ENCODE measurements at regions not wholly inside any gene's neighbourhood (a gene's known extent, or its start where the extent isn't known, plus 50 kb on each side); places are given as distances from the start of the nearest gene placed in this dataset.

DNA sequence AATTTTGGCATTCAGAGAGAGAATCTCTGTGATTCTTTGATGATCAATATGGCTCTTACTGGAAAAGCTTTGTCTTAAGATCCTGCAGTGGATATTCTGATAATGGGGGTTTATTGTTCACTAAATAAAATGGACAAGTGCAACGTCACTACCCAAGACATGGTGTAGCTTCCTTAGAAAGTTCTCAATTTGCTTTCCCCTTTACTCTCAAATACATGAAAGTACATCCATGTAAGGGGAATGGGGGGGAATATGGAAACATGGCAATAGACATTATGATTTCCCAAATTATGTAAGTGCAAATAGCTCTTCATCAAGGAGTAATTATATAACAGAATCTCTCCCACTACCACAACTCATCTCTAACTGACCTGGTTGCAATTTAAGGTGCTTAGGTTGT lies 126.3 kb upstream of the DPYD start:
- WGBS, 4 donors: 39 to 51% (median 45%) methylated on average over 1 of the region's 1 CpG
- Histone ChIP-seq H3K27ac (peak overlapping the region in 1 of 5 donors; percentile 2), H3K27me3 (peaks cover 68% of the 10 kb centered on the region), H3K9me3 (replicated peaks in 1 of 3) (no peaks in the 10 kb centered on the region), H3K4me1 (replicated peaks in 1 of 2) (peaks cover 12% of the 10 kb centered on the region in 2 donors), H3K36me3 (replicated peaks in 1 of 2) (no peaks in the 10 kb centered on the region), H3K4me3 (no peak overlapping the region)
- intact Hi-C loops (cut with DNase I): no loop called here
- no peak for DNase-seq
- no peak for TF ChIP-seq POLR2A (IDR thresholded peaks at IDR 0.05)
- TF ChIP-seq, protein P1, sequence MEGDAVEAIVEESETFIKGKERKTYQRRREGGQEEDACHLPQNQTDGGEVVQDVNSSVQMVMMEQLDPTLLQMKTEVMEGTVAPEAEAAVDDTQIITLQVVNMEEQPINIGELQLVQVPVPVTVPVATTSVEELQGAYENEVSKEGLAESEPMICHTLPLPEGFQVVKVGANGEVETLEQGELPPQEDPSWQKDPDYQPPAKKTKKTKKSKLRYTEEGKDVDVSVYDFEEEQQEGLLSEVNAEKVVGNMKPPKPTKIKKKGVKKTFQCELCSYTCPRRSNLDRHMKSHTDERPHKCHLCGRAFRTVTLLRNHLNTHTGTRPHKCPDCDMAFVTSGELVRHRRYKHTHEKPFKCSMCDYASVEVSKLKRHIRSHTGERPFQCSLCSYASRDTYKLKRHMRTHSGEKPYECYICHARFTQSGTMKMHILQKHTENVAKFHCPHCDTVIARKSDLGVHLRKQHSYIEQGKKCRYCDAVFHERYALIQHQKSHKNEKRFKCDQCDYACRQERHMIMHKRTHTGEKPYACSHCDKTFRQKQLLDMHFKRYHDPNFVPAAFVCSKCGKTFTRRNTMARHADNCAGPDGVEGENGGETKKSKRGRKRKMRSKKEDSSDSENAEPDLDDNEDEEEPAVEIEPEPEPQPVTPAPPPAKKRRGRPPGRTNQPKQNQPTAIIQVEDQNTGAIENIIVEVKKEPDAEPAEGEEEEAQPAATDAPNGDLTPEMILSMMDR (IDR thresholded peaks at IDR 0.05): no peak

DNA sequence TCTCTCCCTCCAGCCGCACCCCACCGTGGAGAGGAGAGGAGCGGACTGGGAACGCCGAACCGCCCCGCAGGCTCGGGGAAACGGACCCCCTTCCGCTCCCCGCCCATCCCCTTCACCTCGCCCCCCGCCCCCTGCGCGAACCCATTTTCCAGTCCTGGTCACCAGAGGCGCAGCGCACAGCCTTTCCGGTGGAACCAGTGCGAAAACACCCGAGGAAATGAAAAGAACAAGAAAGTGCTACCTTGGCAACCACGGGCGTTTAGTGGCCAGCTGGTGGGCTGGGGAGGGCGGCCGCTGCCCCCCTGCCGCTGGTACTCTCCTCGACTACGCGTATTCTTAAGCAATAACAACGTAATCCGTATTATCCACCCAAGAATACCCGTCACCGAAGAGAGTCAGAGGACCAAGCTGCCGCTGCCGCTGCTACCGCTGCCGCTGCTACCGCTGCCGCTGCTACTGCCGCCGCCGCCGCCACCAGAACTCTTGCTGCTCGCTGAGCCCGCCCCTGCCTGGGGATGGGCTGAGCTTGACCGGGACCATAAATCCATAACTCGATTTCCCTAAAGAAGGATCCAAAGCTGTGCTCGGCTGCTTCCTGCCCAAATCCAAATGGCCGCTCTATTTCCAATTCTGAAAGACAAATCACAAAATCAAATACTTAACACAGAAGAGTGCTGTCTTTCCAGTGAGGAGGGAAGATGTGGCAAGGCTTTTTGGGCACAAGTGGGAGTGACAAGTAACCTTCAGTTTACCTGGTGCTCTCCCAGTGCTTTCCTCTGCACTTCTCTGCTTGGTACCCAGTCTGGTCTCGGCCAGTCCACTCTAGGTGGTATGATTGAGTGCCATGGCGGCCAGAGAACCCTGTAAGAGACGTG lies 125.2 kb upstream of the DPYD start:
- peak overlapping the region in 1 of 5 donors; percentile 61 for H3K27ac ChIP-seq
- peaks cover 71% of the 10 kb centered on the region for H3K27me3 ChIP-seq
- peak overlapping the region in 2 of 4 donors; percentile 17 to 55 for H3K4me3 ChIP-seq
- peak in 2 of 7 donors; percentile 20 to 68 for DNase-seq
- intact Hi-C loops (cut with DNase I): no loop called here
- WGBS, 4 donors: 3 to 27% (median 4%) methylated on average over 6 to 51 of the region's 51 CpGs
- no peaks in the 10 kb centered on the region for H3K36me3 ChIP-seq (replicated peaks in 1 of 2)
- H3K4me1 ChIP-seq (replicated peaks in 1 of 2): peaks cover 12% of the 10 kb centered on the region in 2 donors
- no peaks in the 10 kb centered on the region for H3K9me3 ChIP-seq (replicated peaks in 1 of 3)
- TF ChIP-seq, protein P1 (IDR thresholded peaks at IDR 0.05): no peak
- no peak for TF ChIP-seq POLR2A (IDR thresholded peaks at IDR 0.05)

DNA sequence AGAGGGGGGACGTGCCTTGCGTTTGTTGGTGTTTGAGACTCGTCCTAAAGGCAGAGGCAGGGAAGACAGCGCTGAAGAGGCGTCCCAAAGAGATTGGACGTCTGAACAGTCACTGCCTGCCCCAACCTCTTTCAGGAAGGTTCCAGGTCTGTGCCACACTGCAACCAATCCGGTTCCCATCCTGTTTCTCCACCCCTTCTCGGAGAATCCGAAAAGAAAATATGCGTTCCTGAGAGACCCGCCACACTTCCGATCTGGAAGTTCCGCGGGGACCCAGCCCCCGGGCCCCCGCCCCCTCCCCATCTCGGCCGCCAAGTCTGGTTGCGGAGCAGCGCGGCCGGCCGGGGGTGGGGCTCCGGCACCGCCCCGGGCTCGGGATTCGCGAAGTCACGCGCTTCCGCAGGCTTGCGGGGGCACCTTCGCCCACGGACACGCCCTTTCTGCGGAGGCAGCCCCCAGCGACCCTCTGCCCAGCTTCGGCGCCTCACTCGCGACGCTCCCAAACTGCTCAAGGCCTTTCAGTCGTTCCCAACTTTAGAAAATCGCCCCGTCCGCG lies 124.5 kb upstream of the DPYD start:
- H3K27me3 ChIP-seq: peaks cover 65% of the 10 kb centered on the region
- no peaks in the 10 kb centered on the region for H3K9me3 ChIP-seq (replicated peaks in 1 of 3)
- TF ChIP-seq, protein P1 (IDR thresholded peaks at IDR 0.05): no peak
- peaks cover 12% of the 10 kb centered on the region in 2 donors for H3K4me1 ChIP-seq (replicated peaks in 1 of 2)
- H3K36me3 ChIP-seq (replicated peaks in 1 of 2): no peaks in the 10 kb centered on the region
- 0 to 3% (median 1%) methylated on average over 7 to 48 of the region's 48 CpGs for WGBS, 4 donors
- intact Hi-C loops (cut with DNase I): no loop called here
- H3K4me3 ChIP-seq: peak overlapping the region in 2 of 4 donors; percentile 17 to 55
- peak in 1 of 7 donors; percentile 65 for DNase-seq
- H3K27ac ChIP-seq: peak overlapping the region in 1 of 5 donors; percentile 61

DNA sequence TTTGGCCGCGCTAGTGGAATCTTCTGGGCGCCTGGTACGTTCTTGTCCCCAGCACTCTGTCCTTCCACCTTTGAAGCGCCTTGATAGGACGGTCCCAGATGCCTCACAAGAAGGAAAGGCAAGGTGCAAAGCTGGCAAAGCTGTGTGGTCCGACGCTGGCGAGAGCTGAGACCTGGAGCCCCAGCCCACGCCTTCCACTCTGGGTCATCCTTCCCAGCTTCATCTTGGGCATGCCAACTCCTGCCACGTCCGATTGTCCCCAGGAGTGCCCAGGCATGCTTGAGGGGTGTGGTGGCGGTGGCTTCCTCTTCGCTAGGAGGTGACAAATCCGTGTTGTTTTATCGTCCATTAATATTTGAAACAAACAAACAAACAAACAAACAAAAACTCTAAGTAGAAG lies 123.9 kb upstream of the DPYD start:
- intact Hi-C loops (cut with DNase I): no loop called here
- H3K9me3 ChIP-seq (replicated peaks in 1 of 3): no peaks in the 10 kb centered on the region
- 14 to 18% (median 17%) methylated on average over 10 to 16 of the region's 16 CpGs for WGBS, 4 donors
- no peak for DNase-seq
- H3K27me3 ChIP-seq: peaks cover 59% of the 10 kb centered on the region
- peak overlapping the region in 1 of 5 donors; percentile 61 for H3K27ac ChIP-seq
- H3K4me3 ChIP-seq: peak overlapping the region in 1 of 4 donors; percentile 55
- H3K4me1 ChIP-seq (replicated peaks in 1 of 2): peaks cover 12% of the 10 kb centered on the region in 2 donors
- TF ChIP-seq, protein P1 (IDR thresholded peaks at IDR 0.05): no peak
- TF ChIP-seq POLR2A (IDR thresholded peaks at IDR 0.05): no peak
- H3K36me3 ChIP-seq (replicated peaks in 1 of 2): no peaks in the 10 kb centered on the region

Data from adrenal gland (tissue), 9 donors.